K562 (cell line): ENCODE measurements at regions not wholly inside any gene's neighbourhood (a gene's known extent, or its start where the extent isn't known, plus 50 kb on each side); places are given as distances from the start of the nearest gene placed in this dataset.
"Not testable (repeated sequence)": the region's sequence is repeated elsewhere in the genome, so short reads cannot be mapped to it uniquely, and the experiment has no call there.

Source experiments
- CTCF ChIP-seq, 3 experiments: IDR thresholded peaks in 2 of 3; conservative IDR thresholded peaks in 1 of 3; 2 replicates each; pipeline ENCODE4 v1.5.1; 2011 to 2012; ENCODE audit warnings: low read length in 3 of 3, mild to moderate bottlenecking in 3 of 3, control low read depth in 2 of 3, improper control_type of control experiment in 1 of 3, inconsistent platforms in 1 of 3, low read depth in 1 of 3, mixed read lengths in 1 of 3, moderate library complexity in 1 of 3; ENCODE audit not compliant: insufficient read depth in 2 of 3
- HDAC6 ChIP-seq: IDR thresholded peaks from 2 replicates; pipeline ENCODE4 v1.6.1; 2012; ENCODE audit warnings: low read depth, mild to moderate bottlenecking, control low read depth, inconsistent platforms, low read length, moderate library complexity
- NR2C1 ChIP-seq, 2 experiments: fragments of 450-650 bp; IDR thresholded peaks; 2 replicates each; pipeline ENCODE4 v1.6.1; 2017; ENCODE audit warnings: mild to moderate bottlenecking in 2 of 2, antibody characterized with exemption in 1 of 2, inconsistent platforms in 1 of 2, missing compliant biosample characterization in 1 of 2, missing genetic modification characterization in 1 of 2
- SOX6 ChIP-seq: fragments of 450-650 bp; IDR thresholded peaks from 2 replicates; pipeline ENCODE4 v1.6.1; 2014; ENCODE audit warnings: mild to moderate bottlenecking
- SP1 ChIP-seq: sonication (generic); formaldehyde crosslinking; IDR thresholded peaks from 2 replicates; pipeline ENCODE4 v1.8.1; 2022; ENCODE audit warnings: mild to moderate bottlenecking, missing genetic modification reagents

DNA sequence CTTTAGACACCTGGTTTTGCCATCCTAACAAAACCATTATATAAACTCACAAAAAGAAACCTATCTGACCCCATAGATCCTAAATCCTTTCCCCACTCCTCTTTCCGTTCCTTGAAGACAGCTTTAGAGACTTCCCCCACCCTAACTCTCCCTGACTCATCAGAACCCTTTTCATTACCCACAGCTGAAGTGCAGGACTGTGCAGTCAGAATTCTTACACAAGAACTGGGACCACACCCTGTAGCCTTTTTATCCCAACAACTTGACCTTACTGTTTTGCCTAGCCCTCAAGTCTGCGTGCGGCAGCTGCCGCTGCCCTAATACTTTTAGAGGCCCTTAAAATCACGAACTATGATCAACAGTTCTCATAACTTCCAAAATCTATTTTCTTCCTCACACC lies 254.9 kb upstream of the GULP1 start:
- not testable (repeated sequence) for TF ChIP-seq CTCF (IDR thresholded peaks at IDR 0.05 in 2 of 3, conservative IDR thresholded peaks at IDR 0.05 in 1 of 3; ENCODE audit: insufficient read depth in 2 of 3, low read depth in 1 of 3, low read length in 3 of 3); SP1 (CRISPR knock-in tag); HDAC6; SOX6; NR2C1 (IDR thresholded peaks at IDR 0.05); NR2C1 (tag; IDR thresholded peaks at IDR 0.05)
